ENCODE measurements at regions not wholly inside any gene's neighbourhood (a gene's known extent, or its start where the extent isn't known, plus 50 kb on each side); places are given as distances from the start of the nearest gene placed in this dataset.

DNA sequence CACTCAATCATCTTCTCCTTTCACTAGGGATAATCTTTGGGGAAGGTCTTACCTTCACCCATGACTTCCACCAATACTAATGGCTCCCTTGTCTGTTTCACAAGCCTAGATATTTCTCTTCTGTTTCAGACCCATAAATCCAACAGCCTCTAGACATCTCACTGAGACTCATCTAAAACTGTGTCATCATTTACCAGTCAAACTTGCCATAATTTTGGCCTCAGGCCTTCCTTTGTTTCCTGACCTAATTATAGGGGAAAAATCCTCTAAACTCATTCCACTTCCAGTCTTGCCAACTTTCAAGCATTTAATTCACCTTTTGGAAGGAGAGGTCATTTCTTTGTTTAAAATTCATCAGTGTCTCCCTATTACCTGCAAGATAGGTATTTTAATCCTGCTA, 181.0 kb upstream of the CNKSR2 start:
- TF ChIP-seq, protein P1, sequence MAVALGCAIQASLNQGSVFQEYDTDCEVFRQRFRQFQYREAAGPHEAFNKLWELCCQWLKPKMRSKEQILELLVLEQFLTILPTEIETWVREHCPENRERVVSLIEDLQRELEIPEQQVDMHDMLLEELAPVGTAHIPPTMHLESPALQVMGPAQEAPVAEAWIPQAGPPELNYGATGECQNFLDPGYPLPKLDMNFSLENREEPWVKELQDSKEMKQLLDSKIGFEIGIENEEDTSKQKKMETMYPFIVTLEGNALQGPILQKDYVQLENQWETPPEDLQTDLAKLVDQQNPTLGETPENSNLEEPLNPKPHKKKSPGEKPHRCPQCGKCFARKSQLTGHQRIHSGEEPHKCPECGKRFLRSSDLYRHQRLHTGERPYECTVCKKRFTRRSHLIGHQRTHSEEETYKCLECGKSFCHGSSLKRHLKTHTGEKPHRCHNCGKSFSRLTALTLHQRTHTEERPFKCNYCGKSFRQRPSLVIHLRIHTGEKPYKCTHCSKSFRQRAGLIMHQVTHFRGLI (tag by site-specific recombination; IDR thresholded peaks at IDR 0.05): no peak
- TF ChIP-seq, protein P2, sequence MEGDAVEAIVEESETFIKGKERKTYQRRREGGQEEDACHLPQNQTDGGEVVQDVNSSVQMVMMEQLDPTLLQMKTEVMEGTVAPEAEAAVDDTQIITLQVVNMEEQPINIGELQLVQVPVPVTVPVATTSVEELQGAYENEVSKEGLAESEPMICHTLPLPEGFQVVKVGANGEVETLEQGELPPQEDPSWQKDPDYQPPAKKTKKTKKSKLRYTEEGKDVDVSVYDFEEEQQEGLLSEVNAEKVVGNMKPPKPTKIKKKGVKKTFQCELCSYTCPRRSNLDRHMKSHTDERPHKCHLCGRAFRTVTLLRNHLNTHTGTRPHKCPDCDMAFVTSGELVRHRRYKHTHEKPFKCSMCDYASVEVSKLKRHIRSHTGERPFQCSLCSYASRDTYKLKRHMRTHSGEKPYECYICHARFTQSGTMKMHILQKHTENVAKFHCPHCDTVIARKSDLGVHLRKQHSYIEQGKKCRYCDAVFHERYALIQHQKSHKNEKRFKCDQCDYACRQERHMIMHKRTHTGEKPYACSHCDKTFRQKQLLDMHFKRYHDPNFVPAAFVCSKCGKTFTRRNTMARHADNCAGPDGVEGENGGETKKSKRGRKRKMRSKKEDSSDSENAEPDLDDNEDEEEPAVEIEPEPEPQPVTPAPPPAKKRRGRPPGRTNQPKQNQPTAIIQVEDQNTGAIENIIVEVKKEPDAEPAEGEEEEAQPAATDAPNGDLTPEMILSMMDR (tag by site-specific recombination; IDR thresholded peaks at IDR 0.05): no peak
- TF ChIP-seq, protein P3, sequence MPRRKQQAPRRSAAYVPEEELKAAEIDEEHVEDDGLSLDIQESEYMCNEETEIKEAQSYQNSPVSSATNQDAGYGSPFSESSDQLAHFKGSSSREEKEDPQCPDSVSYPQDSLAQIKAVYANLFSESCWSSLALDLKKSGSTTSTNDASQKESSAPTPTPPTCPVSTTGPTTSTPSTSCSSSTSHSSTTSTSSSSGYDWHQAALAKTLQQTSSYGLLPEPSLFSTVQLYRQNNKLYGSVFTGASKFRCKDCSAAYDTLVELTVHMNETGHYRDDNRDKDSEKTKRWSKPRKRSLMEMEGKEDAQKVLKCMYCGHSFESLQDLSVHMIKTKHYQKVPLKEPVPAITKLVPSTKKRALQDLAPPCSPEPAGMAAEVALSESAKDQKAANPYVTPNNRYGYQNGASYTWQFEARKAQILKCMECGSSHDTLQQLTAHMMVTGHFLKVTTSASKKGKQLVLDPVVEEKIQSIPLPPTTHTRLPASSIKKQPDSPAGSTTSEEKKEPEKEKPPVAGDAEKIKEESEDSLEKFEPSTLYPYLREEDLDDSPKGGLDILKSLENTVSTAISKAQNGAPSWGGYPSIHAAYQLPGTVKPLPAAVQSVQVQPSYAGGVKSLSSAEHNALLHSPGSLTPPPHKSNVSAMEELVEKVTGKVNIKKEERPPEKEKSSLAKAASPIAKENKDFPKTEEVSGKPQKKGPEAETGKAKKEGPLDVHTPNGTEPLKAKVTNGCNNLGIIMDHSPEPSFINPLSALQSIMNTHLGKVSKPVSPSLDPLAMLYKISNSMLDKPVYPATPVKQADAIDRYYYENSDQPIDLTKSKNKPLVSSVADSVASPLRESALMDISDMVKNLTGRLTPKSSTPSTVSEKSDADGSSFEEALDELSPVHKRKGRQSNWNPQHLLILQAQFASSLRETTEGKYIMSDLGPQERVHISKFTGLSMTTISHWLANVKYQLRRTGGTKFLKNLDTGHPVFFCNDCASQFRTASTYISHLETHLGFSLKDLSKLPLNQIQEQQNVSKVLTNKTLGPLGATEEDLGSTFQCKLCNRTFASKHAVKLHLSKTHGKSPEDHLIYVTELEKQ (tag by site-specific recombination; IDR thresholded peaks at IDR 0.05; ENCODE audit: borderline replicate concordance): no peak
- TF ChIP-seq ZBTB7A (tag by site-specific recombination; IDR thresholded peaks at IDR 0.05; ENCODE audit: low read depth) (no peak), YY2 (tag by site-specific recombination; IDR thresholded peaks at IDR 0.05) (no peak), SCRT1 (tag by site-specific recombination; IDR thresholded peaks at IDR 0.05; ENCODE audit: borderline replicate concordance) (no peak), ZNF24 (tag by site-specific recombination; IDR thresholded peaks at IDR 0.05) (no peak), KLF1 (tag by site-specific recombination; IDR thresholded peaks at IDR 0.05) (no peak)
- TF ChIP-seq, protein P4, sequence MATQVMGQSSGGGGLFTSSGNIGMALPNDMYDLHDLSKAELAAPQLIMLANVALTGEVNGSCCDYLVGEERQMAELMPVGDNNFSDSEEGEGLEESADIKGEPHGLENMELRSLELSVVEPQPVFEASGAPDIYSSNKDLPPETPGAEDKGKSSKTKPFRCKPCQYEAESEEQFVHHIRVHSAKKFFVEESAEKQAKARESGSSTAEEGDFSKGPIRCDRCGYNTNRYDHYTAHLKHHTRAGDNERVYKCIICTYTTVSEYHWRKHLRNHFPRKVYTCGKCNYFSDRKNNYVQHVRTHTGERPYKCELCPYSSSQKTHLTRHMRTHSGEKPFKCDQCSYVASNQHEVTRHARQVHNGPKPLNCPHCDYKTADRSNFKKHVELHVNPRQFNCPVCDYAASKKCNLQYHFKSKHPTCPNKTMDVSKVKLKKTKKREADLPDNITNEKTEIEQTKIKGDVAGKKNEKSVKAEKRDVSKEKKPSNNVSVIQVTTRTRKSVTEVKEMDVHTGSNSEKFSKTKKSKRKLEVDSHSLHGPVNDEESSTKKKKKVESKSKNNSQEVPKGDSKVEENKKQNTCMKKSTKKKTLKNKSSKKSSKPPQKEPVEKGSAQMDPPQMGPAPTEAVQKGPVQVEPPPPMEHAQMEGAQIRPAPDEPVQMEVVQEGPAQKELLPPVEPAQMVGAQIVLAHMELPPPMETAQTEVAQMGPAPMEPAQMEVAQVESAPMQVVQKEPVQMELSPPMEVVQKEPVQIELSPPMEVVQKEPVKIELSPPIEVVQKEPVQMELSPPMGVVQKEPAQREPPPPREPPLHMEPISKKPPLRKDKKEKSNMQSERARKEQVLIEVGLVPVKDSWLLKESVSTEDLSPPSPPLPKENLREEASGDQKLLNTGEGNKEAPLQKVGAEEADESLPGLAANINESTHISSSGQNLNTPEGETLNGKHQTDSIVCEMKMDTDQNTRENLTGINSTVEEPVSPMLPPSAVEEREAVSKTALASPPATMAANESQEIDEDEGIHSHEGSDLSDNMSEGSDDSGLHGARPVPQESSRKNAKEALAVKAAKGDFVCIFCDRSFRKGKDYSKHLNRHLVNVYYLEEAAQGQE (tag by site-specific recombination; IDR thresholded peaks at IDR 0.05): no peak

Data from HEK293 (cell line).